Esophagus muscularis mucosa (tissue), 3 donors: ENCODE measurements at regions not wholly inside any gene's neighbourhood (a gene's known extent, or its start where the extent isn't known, plus 50 kb on each side); places are given as distances from the start of the nearest gene placed in this dataset.

Experiments used
- CTCF ChIP-seq, 3 experiments: fragments of 200-600 bp in 2 of 3; fragments of 450-650 bp in 1 of 3; sonication (generic) in 2 of 3; IDR thresholded peaks; one replicate each; pipeline ENCODE4 v1.5.1; 2017 to 2019; ENCODE audit warnings: antibody characterized with exemption in 3 of 3, mild to moderate bottlenecking in 2 of 3, moderate library complexity in 1 of 3
- POLR2A ChIP-seq: fragments of 450-650 bp; IDR thresholded peaks from one replicate; pipeline ENCODE4 v1.6.1; 2017; ENCODE audit warnings: antibody characterized with exemption, moderate library complexity, mild to moderate bottlenecking, low read depth

GRCh38 chr5:61600945-61601511 is 269.0 kb downstream of the ZSWIM6 start:
- no peak for TF ChIP-seq CTCF (IDR thresholded peaks at IDR 0.05)
- TF ChIP-seq POLR2A: no peak
